ENCODE measurements at regions not wholly inside any gene's neighbourhood (a gene's known extent, or its start where the extent isn't known, plus 50 kb on each side); places are given as distances from the start of the nearest gene placed in this dataset.

- no peak for TF ChIP-seq CTCF (conservative IDR thresholded peaks at IDR 0.05)
- TF ChIP-seq ZFX (IDR thresholded peaks at IDR 0.05), result no peak
Observed at GRCh38 chr2:76461431-76461830, 750.7 kb upstream of the GCFC2 start.

Data from C4-2B (cell line).